ENCODE measurements at regions not wholly inside any gene's neighbourhood (a gene's known extent, or its start where the extent isn't known, plus 50 kb on each side); places are given as distances from the start of the nearest gene placed in this dataset.

DNA sequence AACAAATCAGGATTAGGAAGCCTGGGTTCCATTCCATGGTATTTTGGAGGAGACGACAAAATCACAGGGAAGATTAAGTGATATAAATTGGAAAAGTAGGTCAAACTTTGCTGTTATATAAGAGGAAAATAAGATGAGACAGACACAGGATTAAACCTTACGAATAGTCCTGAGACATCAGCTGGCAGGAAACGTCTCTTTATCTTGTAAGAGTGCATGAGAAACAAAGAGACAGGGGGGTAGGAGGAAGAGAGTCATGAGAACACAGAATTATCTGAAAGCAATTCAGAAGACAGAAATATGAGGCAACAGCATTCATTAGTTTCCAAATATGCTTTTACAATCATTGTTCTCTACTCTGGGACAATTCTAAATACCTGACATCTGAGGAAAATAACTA, 310.6 kb upstream of the MIR17HG start:
- TF ChIP-seq CTCF (IDR thresholded peaks at IDR 0.05) (no peak), EP300 (IDR thresholded peaks at IDR 0.05; ENCODE audit: low read depth) (no peak)
